ENCODE measurements at regions not wholly inside any gene's neighbourhood (a gene's known extent, or its start where the extent isn't known, plus 50 kb on each side); places are given as distances from the start of the nearest gene placed in this dataset.

GRCh38 chr2:145206496-145207281 is 686.8 kb upstream of the ZEB2 start:
- Mint-ChIP-seq H3K4me3 (no peak overlapping the region), H3K27ac (no peak overlapping the region), H3K27me3 (no peaks in the 10 kb centered on the region), H3K9me3 (no peaks in the 10 kb centered on the region), H3K36me3 (ENCODE audit: low read depth) (no peaks in the 10 kb centered on the region), H3K4me1 (no peaks in the 10 kb centered on the region)
- no peak for DNase-seq
- intact Hi-C loops (cut with micrococcal nuclease), result no loop called here

- intact Hi-C loops (cut with micrococcal nuclease), result no loop called here
- Mint-ChIP-seq H3K27ac (no peak overlapping the region), H3K27me3 (no peaks in the 10 kb centered on the region), H3K4me3 (no peak overlapping the region), H3K9me3 (no peaks in the 10 kb centered on the region), H3K4me1 (no peaks in the 10 kb centered on the region), H3K36me3 (ENCODE audit: low read depth) (no peaks in the 10 kb centered on the region)
- no peak for DNase-seq
These were observed 684.0 kb upstream of the ZEB2 start for GRCh38 chr2:145203891-145204290.

DNA sequence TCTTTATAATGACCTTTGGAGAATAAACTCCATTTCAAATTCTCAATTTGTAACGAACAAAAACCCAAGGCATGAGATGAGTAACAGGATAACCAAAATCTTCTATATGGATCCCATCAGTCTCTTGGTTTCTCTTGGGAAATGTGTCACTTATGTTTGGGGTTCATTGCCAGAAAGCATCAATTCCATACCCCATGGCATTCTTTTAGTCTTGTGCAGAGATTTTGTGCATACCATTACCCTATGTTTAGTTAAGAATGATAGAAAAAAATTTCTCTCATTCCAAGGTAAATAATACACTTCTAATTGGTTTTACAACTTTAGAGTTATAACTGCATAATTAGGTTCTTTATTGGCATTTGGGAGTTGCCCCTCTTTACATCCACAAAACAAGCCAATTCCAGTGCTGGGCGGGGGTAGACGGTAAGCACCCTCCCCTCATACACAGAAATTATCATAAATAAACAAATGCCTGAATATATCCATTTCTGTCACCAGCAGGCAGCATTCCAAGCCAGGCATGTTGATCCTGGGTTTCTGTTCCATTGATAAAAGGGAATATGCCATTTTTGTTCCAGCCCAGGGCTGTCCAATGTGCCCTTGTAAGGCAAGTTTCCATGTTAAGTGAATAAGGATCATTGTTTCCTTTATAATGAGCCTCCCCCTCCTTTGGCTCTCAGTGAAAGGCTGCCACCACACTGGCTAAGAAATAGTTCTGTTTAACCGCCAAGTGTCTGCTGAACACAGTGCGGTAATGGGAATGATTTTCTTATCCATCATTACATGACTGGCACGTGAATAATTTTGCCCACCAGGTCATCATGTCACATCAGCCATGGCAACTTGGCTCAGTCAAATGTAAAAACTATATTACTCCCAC is 680.1 kb upstream of the ZEB2 start:
- Mint-ChIP-seq H3K9me3 (no peaks in the 10 kb centered on the region), H3K4me1 (no peaks in the 10 kb centered on the region), H3K4me3 (no peak overlapping the region), H3K36me3 (ENCODE audit: low read depth) (no peaks in the 10 kb centered on the region), H3K27me3 (no peaks in the 10 kb centered on the region), H3K27ac (no peak overlapping the region)
- intact Hi-C loops (cut with micrococcal nuclease), result no loop called here
- DNase-seq, result no peak

GRCh38 chr2:145199042-145199441 is 679.1 kb upstream of the ZEB2 start:
- DNase-seq, result no peak
- H3K4me3 Mint-ChIP-seq, result no peak overlapping the region
- H3K4me1 Mint-ChIP-seq, result no peaks in the 10 kb centered on the region
- H3K27me3 Mint-ChIP-seq, result no peaks in the 10 kb centered on the region
- H3K27ac Mint-ChIP-seq, result no peak overlapping the region
- no peaks in the 10 kb centered on the region for H3K9me3 Mint-ChIP-seq
- intact Hi-C loops (cut with micrococcal nuclease), result no loop called here
- no peaks in the 10 kb centered on the region for H3K36me3 Mint-ChIP-seq (ENCODE audit: low read depth)

GRCh38 chr2:145198555-145198954 is 678.6 kb upstream of the ZEB2 start:
- Mint-ChIP-seq H3K27ac (no peak overlapping the region), H3K9me3 (no peaks in the 10 kb centered on the region), H3K4me1 (no peaks in the 10 kb centered on the region), H3K27me3 (no peaks in the 10 kb centered on the region), H3K4me3 (no peak overlapping the region), H3K36me3 (ENCODE audit: low read depth) (no peaks in the 10 kb centered on the region)
- intact Hi-C loops (cut with micrococcal nuclease), result no loop called here
- no peak for DNase-seq

GRCh38 chr2:145197944-145198343 is 678.0 kb upstream of the ZEB2 start:
- Mint-ChIP-seq H3K9me3 (no peaks in the 10 kb centered on the region), H3K4me3 (no peak overlapping the region), H3K36me3 (ENCODE audit: low read depth) (no peaks in the 10 kb centered on the region), H3K27me3 (no peaks in the 10 kb centered on the region), H3K4me1 (no peaks in the 10 kb centered on the region), H3K27ac (no peak overlapping the region)
- intact Hi-C loops (cut with micrococcal nuclease), result no loop called here
- no peak for DNase-seq

DNA sequence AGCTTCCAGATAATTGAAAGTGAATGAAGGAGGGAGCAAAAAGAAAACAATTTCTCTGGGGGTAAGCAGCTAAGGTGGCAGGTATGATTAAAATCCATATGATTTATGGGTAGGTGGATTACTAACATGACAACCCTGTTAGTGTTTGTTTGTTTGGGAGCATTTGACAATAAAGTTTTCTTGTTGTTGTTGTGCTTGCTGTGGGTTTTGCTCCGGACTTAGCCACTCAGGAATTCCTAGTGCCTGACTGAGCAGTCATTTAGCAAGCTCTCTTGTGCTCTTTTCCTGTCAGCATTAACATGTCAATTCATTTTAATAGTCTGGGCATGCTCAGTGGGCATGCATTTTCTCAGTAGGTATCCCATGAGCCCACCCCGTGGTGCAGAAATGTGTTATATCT is 674.8 kb upstream of the ZEB2 start:
- intact Hi-C loops (cut with micrococcal nuclease), result no loop called here
- H3K27ac Mint-ChIP-seq, result no peak overlapping the region
- DNase-seq, result no peak
- no peaks in the 10 kb centered on the region for H3K27me3 Mint-ChIP-seq
- no peaks in the 10 kb centered on the region for H3K36me3 Mint-ChIP-seq (ENCODE audit: low read depth)
- H3K4me3 Mint-ChIP-seq, result no peak overlapping the region
- no peaks in the 10 kb centered on the region for H3K4me1 Mint-ChIP-seq
- no peaks in the 10 kb centered on the region for H3K9me3 Mint-ChIP-seq

GRCh38 chr2:145190031-145190703 is 670.2 kb upstream of the ZEB2 start:
- no peak for DNase-seq
- no peaks in the 10 kb centered on the region for H3K9me3 Mint-ChIP-seq
- intact Hi-C loops (cut with micrococcal nuclease), result no loop called here
- H3K27ac Mint-ChIP-seq, result no peak overlapping the region
- H3K4me3 Mint-ChIP-seq, result no peak overlapping the region
- no peaks in the 10 kb centered on the region for H3K4me1 Mint-ChIP-seq
- no peaks in the 10 kb centered on the region for H3K36me3 Mint-ChIP-seq (ENCODE audit: low read depth)
- H3K27me3 Mint-ChIP-seq, result no peaks in the 10 kb centered on the region

DNA sequence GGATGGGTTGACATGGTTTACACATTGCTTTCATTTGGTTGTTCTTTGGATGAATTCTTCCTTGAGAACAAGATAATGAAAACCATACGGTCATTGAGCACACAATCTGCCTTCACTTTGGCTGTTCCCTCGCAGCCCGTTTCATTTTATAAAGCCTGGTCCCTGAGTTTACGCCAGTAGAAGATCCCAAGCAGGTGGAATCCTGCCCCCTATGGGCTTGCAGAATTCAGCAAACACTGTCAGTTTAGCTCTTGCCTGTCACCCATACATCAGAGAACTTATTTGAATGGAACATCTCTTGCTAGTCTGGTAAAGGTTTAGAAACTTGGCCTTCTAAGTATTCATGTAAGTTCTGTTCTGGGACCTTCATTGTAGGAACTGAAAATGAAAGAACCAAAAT is 666.4 kb upstream of the ZEB2 start:
- Mint-ChIP-seq H3K36me3 (ENCODE audit: low read depth) (no peaks in the 10 kb centered on the region), H3K4me1 (no peaks in the 10 kb centered on the region), H3K9me3 (no peaks in the 10 kb centered on the region), H3K27me3 (no peaks in the 10 kb centered on the region), H3K4me3 (no peak overlapping the region), H3K27ac (no peak overlapping the region)
- intact Hi-C loops (cut with micrococcal nuclease), result no loop called here
- DNase-seq, result no peak

- H3K4me1 Mint-ChIP-seq, result no peaks in the 10 kb centered on the region
- no peak for DNase-seq
- H3K4me3 Mint-ChIP-seq, result no peak overlapping the region
- no peak overlapping the region for H3K27ac Mint-ChIP-seq
- no peaks in the 10 kb centered on the region for H3K27me3 Mint-ChIP-seq
- intact Hi-C loops (cut with micrococcal nuclease), result no loop called here
- no peaks in the 10 kb centered on the region for H3K36me3 Mint-ChIP-seq (ENCODE audit: low read depth)
- H3K9me3 Mint-ChIP-seq, result no peaks in the 10 kb centered on the region
These were observed 665.8 kb upstream of the ZEB2 start for GRCh38 chr2:145185696-145186095.

DNA sequence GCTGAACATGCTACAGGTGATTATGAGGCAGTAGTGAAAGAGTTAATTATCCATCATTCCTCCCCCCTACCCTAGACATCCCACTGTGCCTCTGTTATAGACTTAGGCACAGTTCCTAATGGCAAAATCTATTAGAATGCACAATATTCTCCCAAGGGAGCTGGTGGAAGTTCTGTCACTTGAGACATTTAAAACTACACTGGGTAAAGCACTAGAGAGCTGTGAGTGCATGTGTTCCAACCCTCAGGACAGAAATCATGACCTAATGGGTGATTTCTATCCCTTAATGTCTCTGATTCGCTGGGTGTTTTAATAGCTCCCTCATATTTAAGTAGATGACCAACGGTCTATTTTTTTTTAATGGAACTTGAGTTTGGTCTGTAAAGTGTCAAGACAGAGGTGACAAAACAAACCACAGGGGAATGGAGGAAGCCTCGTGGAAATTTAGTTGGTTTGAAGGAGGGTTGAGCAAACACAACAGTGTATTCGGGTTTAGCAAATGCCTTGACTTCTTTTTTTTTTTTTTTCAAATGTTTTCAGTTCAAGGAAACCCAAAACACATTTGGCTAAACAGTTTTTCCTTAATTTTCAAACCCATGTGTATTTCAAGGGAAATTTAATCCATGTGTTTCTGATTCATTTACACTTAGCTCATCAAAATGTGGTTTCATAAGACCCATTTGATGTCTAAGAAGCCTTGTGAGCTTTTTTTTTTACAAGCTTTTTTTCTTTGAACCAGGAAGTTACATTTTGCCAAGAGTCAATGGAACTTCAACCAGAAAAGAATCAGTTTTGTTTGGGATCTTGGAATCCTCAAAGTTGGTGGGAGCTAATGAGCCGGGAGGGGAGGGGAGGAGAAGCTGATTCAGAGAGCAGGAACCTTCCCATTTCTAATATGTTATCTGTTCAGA is 665.1 kb upstream of the ZEB2 start:
- Mint-ChIP-seq H3K27ac (no peak overlapping the region), H3K4me1 (no peaks in the 10 kb centered on the region), H3K4me3 (no peak overlapping the region), H3K27me3 (no peaks in the 10 kb centered on the region), H3K36me3 (ENCODE audit: low read depth) (no peaks in the 10 kb centered on the region), H3K9me3 (no peaks in the 10 kb centered on the region)
- intact Hi-C loops (cut with micrococcal nuclease), result no loop called here
- DNase-seq, result no peak

DNA sequence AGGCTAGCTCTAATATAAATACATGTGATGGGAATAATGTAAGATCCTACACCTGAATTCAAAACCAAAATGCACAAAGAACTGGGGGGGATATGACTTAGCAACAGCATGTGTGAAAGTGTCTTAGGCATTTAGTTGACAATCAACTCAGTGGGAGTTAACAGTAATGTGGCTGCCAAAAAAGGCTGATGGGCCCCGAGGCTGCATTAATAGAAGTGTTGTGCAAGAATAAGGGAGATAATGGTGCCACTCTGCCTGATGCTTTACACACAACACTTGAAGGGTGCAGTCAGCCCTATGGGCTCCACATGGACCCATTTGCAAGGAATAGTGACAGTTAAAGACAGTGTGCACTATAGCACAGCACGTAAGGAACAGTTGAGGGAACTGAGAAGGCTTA is 649.4 kb upstream of the ZEB2 start:
- H3K27me3 Mint-ChIP-seq, result no peaks in the 10 kb centered on the region
- H3K36me3 Mint-ChIP-seq (ENCODE audit: low read depth), result no peaks in the 10 kb centered on the region
- intact Hi-C loops (cut with micrococcal nuclease), result no loop called here
- H3K4me3 Mint-ChIP-seq, result no peak overlapping the region
- H3K27ac Mint-ChIP-seq, result no peak overlapping the region
- no peaks in the 10 kb centered on the region for H3K4me1 Mint-ChIP-seq
- no peak for DNase-seq
- H3K9me3 Mint-ChIP-seq, result no peaks in the 10 kb centered on the region

GRCh38 chr2:145168091-145168490 is 648.2 kb upstream of the ZEB2 start:
- intact Hi-C loops (cut with micrococcal nuclease), result no loop called here
- H3K4me3 Mint-ChIP-seq, result no peak overlapping the region

More at GRCh38 chr2:145168091-145168490, 648.2 kb upstream of the ZEB2 start:
- DNase-seq, result no peak
- no peaks in the 10 kb centered on the region for H3K36me3 Mint-ChIP-seq (ENCODE audit: low read depth)
- H3K27ac Mint-ChIP-seq, result no peak overlapping the region
- no peaks in the 10 kb centered on the region for H3K4me1 Mint-ChIP-seq
- no peaks in the 10 kb centered on the region for H3K9me3 Mint-ChIP-seq
- no peaks in the 10 kb centered on the region for H3K27me3 Mint-ChIP-seq
